ENCODE measurements at regions not wholly inside any gene's neighbourhood (a gene's known extent, or its start where the extent isn't known, plus 50 kb on each side); places are given as distances from the start of the nearest gene placed in this dataset.

- no peak for TF ChIP-seq CTCF (conservative IDR thresholded peaks at IDR 0.05; ENCODE audit: low read depth in 2 of 2)
- TF ChIP-seq EZH2 (IDR thresholded peaks at IDR 0.05; ENCODE audit: low read depth, unreplicated experiment), result no peak
- no peak for TF ChIP-seq JUNB (IDR thresholded peaks at IDR 0.05; ENCODE audit: unreplicated experiment)
- no peak for TF ChIP-seq POLR2AphosphoS5 (IDR thresholded peaks at IDR 0.05; ENCODE audit: low read depth)
- no peak for TF ChIP-seq REST (IDR thresholded peaks at IDR 0.05; ENCODE audit: unreplicated experiment)
- TF ChIP-seq ZNF331 (CRISPR knock-in tag; IDR thresholded peaks at IDR 0.05; ENCODE audit: low read depth), result no peak
- TF ChIP-seq EZH2phosphoT487 (IDR thresholded peaks at IDR 0.05; ENCODE audit: unreplicated experiment), result no peak
- no peak for TF ChIP-seq STAT1 (IDR thresholded peaks at IDR 0.05; ENCODE audit: unreplicated experiment)
- no peak for TF ChIP-seq CREB1 (CRISPR knock-in tag; IDR thresholded peaks at IDR 0.05; ENCODE audit: low read depth)
- TF ChIP-seq ETS1 (IDR thresholded peaks at IDR 0.05), result no peak
- TF ChIP-seq ZNF462 (CRISPR knock-in tag; IDR thresholded peaks at IDR 0.05), result no peak
- no peak for TF ChIP-seq ZNF114 (CRISPR knock-in tag; IDR thresholded peaks at IDR 0.05)
Measured at GRCh38 chr22:48236261-48236660, 1473.8 kb downstream of the TBC1D22A start.

Data from GM23338 (cell line).